ENCODE measurements at regions not wholly inside any gene's neighbourhood (a gene's known extent, or its start where the extent isn't known, plus 50 kb on each side); places are given as distances from the start of the nearest gene placed in this dataset.

DNA sequence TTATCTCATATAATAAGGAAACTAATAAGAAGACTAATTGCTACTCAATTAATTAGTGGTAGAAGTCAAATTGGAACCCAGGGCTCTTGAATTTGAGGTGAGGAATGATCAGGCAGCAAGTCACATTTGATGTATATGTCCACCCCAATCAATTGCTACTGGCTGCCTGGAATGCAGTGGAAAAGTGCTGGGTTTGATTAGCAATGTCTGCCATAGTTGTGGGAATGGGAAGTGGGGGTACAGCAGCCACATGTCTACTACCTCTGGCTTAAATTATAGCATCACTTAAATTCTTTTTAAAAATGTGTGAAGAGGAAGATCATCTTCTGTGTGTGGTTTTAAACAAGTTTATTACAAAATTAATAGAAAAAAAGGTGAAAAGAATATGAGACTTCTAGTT lies 50.8 kb upstream of the NAV2 start:
- no peak for DNase-seq (ENCODE audit: low read depth, low spot score)

GRCh38 chr11:19660076-19660475 lies 52.6 kb upstream of the NAV2 start:
- peak; percentile 74 for DNase-seq (ENCODE audit: low read depth, low spot score)

GRCh38 chr11:19659529-19659928 lies 53.1 kb upstream of the NAV2 start:
- no peak for DNase-seq (ENCODE audit: low read depth, low spot score)

DNA sequence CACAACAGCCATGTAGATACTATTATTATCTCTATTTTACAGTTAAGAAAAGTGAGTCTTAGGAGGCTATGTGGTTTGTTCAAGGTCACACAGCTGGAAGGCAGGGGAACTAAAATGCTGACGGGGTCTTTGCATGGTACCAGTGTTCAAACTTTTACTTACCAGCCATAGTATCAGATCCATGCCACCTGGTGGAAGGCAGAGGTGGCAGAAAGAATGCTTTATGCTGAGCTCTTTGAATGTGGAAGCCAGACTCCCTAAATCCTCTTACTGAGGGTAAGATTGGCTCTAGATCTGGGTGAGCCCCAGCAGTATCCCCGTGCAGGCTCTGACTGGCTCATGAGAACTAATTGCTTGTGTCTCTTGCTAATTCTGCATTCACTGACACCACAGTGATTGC lies 54.3 kb upstream of the NAV2 start:
- no peak for DNase-seq (ENCODE audit: low read depth, low spot score)

DNA sequence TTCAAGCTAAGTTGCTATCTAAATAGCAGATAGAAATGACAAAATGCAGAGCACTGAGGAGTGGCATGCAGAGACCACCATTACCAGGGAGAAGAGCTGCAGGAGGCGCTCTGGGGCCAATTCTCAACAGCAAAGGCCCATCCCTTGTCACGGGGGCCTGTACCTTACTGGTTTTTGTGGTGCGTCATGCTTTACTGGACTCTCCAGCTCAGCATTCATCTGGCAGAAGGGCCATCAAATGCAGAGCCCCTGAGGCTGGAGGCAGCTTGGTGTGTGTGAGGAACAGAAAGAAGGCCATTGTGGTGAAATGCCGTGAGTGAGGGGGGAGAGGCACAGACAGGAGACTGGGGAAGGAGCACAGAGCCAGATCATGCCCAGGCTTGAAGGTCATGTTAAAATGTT lies 56.5 kb upstream of the NAV2 start:
- DNase-seq (ENCODE audit: low read depth, low spot score), result no peak

- no peak for DNase-seq (ENCODE audit: low read depth, low spot score)
Observed at GRCh38 chr11:19652623-19653375, 59.8 kb upstream of the NAV2 start.

- DNase-seq (ENCODE audit: low read depth, low spot score), result no peak
Observed at GRCh38 chr11:19651653-19652052, 61.0 kb upstream of the NAV2 start.

GRCh38 chr11:19651028-19651427 lies 61.6 kb upstream of the NAV2 start:
- DNase-seq (ENCODE audit: low read depth, low spot score), result no peak

GRCh38 chr11:19650467-19650866 lies 62.2 kb upstream of the NAV2 start:
- no peak for DNase-seq (ENCODE audit: low read depth, low spot score)

GRCh38 chr11:19649751-19650150 lies 62.9 kb upstream of the NAV2 start:
- DNase-seq (ENCODE audit: low read depth, low spot score), result no peak

- DNase-seq (ENCODE audit: low read depth, low spot score), result no peak
Observed at GRCh38 chr11:19648321-19648720, 64.3 kb upstream of the NAV2 start.

DNA sequence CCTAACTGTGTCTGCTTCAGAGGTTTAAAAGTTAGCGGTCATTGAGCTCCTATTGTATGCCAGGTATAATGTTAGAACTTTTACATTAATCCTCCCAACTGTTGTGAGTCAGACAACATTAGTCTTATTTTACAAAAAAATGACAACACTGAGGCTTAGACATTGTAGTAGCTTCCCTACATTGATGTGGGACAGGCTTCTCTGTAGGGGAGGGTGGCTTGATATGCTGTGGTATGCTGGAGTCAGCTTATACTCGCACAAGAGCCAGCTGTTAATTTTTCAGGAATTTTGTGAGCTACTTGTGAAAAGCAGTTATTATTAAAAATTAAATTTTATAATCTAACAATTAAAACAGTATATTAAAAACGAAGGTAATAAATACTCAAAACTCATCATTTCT lies 64.8 kb upstream of the NAV2 start:
- no peak for DNase-seq (ENCODE audit: low read depth, low spot score)

GRCh38 chr11:19646921-19647320 lies 65.7 kb upstream of the NAV2 start:
- DNase-seq (ENCODE audit: low read depth, low spot score), result peak; percentile 94

- DNase-seq (ENCODE audit: low read depth, low spot score), result peak; percentile 34
Observed at GRCh38 chr11:19646308-19646707, 66.3 kb upstream of the NAV2 start.

DNA sequence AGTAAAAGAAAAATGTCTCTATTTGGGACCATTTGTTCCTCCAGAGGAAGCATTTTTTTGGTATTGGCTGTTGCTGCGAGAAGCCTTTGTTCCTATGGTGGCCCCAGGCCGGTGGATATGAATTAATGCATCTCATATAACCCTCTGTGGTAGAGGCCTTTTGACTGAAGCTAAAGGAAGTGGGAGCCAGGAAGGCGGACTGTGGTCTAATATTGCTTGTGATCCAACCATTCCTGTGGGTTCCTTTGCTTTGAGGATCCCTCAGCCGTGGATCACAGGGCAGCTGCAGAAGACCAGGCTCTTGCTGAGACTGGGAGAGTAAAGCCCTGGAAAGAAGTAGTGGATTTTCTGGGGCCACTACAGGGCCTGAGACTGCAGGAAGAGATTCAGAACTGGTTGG lies 68.3 kb upstream of the NAV2 start:
- peak; percentile 81 for DNase-seq (ENCODE audit: low read depth, low spot score)

GRCh38 chr11:19642185-19643158 lies 70.2 kb upstream of the NAV2 start:
- no peak for DNase-seq (ENCODE audit: low read depth, low spot score)

GRCh38 chr11:19639603-19640105 lies 73.0 kb upstream of the NAV2 start:
- DNase-seq (ENCODE audit: low read depth, low spot score), result no peak

- DNase-seq (ENCODE audit: low read depth, low spot score), result no peak
Observed at GRCh38 chr11:19635332-19635731, 77.3 kb upstream of the NAV2 start.

DNA sequence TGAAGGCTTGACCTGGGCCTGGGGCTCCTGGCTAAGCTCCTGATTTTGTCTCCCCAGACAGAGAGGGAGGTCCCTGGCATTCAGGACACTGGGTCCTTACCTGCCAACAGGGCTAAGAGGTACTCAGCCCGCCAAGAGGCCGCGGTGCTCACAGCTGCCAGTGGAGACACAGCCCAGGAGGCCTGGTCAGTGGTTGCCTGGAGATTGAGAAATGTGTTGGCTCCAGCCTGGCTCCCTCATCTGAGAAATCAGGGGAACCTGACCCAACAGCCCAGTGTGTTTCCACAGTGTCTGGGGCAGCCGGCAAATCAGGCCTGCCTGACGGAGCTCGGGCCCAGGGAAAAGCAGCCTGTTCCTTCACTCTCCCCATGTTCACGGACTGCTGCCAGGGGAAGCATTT lies 79.4 kb upstream of the NAV2 start:
- DNase-seq (ENCODE audit: low read depth, low spot score), result peak; percentile 53

DNA sequence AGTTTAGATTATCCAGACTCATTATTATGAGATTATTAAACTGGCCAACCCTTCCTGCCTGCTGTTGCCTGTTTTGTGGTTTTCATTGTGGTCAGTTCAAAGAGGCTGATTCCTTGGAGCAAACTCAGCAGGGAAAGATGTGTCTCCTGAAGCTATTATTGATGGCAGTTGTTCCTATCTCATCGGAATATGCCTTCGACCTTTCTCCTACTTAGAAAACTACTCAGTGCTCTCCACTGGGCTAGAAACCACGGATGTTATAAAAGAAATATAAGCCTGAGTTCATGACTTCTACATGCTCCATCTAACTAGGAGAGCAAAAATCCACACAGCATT lies 80.2 kb upstream of the NAV2 start:
- peak; percentile 66 for DNase-seq (ENCODE audit: low read depth, low spot score)

GRCh38 chr11:19631712-19632498 lies 80.7 kb upstream of the NAV2 start:
- DNase-seq (ENCODE audit: low read depth, low spot score), result peak; percentile 53

- DNase-seq (ENCODE audit: low read depth, low spot score), result no peak
Observed at GRCh38 chr11:19628018-19628417, 84.6 kb upstream of the NAV2 start.

Data from astrocyte of the hippocampus (primary cell).